AG08395 (cell line): ENCODE measurements at regions not wholly inside any gene's neighbourhood (a gene's known extent, or its start where the extent isn't known, plus 50 kb on each side); places are given as distances from the start of the nearest gene placed in this dataset.
"Not testable (repeated sequence)": the region's sequence is repeated elsewhere in the genome, so short reads cannot be mapped to it uniquely, and the experiment has no call there.

Experiments
- DNase-seq: peaks from one replicate; pipeline ENCODE4 v3.0.0; 2012; ENCODE audit warnings: mixed read lengths, low spot score

GRCh38 chr6:115630424-115631024 is 430.2 kb downstream of the FRK start:
- DNase-seq = no peak

- no peak for DNase-seq
Observed at GRCh38 chr6:115629415-115629814, 431.3 kb downstream of the FRK start.

GRCh38 chr6:115618256-115618655 is 442.4 kb downstream of the FRK start:
- DNase-seq = no peak

- DNase-seq = no peak
Observed at GRCh38 chr6:115617031-115617430, 443.7 kb downstream of the FRK start.

- DNase-seq = peak; percentile 86
Observed at GRCh38 chr6:115613488-115613887, 447.2 kb downstream of the FRK start.

GRCh38 chr6:115612796-115613479 is 447.8 kb downstream of the FRK start:
- DNase-seq = no peak

- DNase-seq = no peak
Observed at GRCh38 chr6:115612216-115612615, 448.5 kb downstream of the FRK start.

- DNase-seq = no peak
Observed at GRCh38 chr6:115610696-115611095, 450.0 kb downstream of the FRK start.

- DNase-seq = no peak
Observed at GRCh38 chr6:115609111-115609510, 451.6 kb downstream of the FRK start.

- no peak for DNase-seq
Observed at GRCh38 chr6:115602466-115602865, 458.2 kb downstream of the FRK start.

GRCh38 chr6:115601509-115601908 is 459.2 kb downstream of the FRK start:
- no peak for DNase-seq

- DNase-seq = no peak
Observed at GRCh38 chr6:115601064-115601463, 459.6 kb downstream of the FRK start.

GRCh38 chr6:115594891-115595290 is 465.8 kb downstream of the FRK start:
- DNase-seq = no peak

- DNase-seq = no peak
Observed at GRCh38 chr6:115592025-115592424, 468.7 kb downstream of the FRK start.

GRCh38 chr6:115589072-115589471 is 471.6 kb downstream of the FRK start:
- DNase-seq = not testable (repeated sequence)

- DNase-seq = no peak
Observed at GRCh38 chr6:115583290-115583689, 477.4 kb downstream of the FRK start.

GRCh38 chr6:115582386-115582785 is 478.3 kb downstream of the FRK start:
- DNase-seq = no peak

GRCh38 chr6:115579565-115579964 is 481.1 kb downstream of the FRK start:
- not testable (repeated sequence) for DNase-seq

GRCh38 chr6:115577270-115577669 is 483.4 kb downstream of the FRK start:
- no peak for DNase-seq

- DNase-seq = no peak
Observed at GRCh38 chr6:115575285-115575684, 485.4 kb downstream of the FRK start.

GRCh38 chr6:115573861-115574260 is 486.8 kb downstream of the FRK start:
- no peak for DNase-seq

- peak; percentile 53 for DNase-seq
Observed at GRCh38 chr6:115570331-115570730, 490.4 kb downstream of the FRK start.

GRCh38 chr6:115554060-115554459 is 506.6 kb downstream of the FRK start:
- DNase-seq = no peak

- no peak for DNase-seq
Observed at GRCh38 chr6:115551527-115551926, 509.2 kb downstream of the FRK start.
